IPS-18c (cell line): ENCODE measurements at regions not wholly inside any gene's neighbourhood (a gene's known extent, or its start where the extent isn't known, plus 50 kb on each side); places are given as distances from the start of the nearest gene placed in this dataset.

ENCODE experiments used
- H3K4me3 ChIP-seq: 2 replicates; pipeline ENCODE4 v1.7.0; 2013; ENCODE audit warnings: low read depth, mild to moderate bottlenecking, low read length, moderate library complexity; ENCODE audit not compliant: insufficient read depth
- H3K9me3 ChIP-seq: one replicate; pipeline ENCODE4 v1.6.1; 2013; ENCODE audit warnings: mild to moderate bottlenecking, low read length, moderate library complexity; ENCODE audit not compliant: control insufficient read depth, insufficient read depth

DNA sequence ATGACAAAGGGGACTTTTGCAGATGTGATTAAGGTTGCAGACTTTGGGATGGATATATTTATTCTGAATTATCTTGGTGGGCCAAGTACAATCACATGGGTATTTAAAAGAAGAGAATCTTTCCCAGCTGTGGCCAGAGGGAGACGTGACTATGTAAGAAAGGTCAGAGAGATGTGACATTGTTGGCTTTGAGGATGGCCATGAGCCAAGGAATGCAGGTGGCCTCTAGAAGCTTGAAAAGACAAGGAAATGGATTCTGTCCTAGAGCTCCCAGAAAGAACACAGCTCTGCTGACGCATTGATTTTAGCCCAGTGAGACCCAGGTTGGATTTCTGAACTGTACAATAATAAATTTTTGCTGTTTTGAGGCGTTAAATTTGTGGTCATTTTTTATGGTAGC, 616.0 kb upstream of the TBL1XR1 start:
- H3K4me3 ChIP-seq, result no peak overlapping the region

DNA sequence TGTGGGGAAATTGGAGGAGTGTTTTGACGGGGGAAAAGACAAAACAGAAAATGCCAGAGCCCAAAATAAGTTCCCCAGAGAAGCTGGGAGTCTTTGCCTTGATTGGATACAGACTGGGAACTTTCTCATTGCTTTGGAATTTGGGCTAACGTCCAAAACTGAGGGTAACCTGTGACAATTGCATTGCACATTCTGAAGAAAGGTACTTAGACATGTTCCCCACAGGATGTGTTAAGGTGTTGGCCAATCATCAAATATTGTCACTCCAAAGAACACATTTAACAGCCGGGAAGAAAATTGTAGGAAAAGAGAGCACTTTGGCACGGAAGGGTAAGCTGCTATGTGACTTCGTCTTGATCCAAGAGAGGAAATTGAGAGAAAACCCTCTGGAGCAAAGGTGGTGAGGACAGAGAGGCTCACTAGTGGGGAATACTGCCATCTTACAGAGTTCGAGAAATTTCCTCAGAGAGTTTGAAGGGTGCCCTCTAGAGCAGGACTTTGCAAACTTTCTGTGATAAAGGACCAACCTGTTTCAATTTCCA, 619.5 kb upstream of the TBL1XR1 start:
- Histone ChIP-seq H3K9me3 (no peaks in the 10 kb centered on the region), H3K4me3 (no peak overlapping the region)

More for the DNA sequence above, 616.0 kb upstream of the TBL1XR1 start:
- H3K9me3 ChIP-seq, result no peaks in the 10 kb centered on the region

DNA sequence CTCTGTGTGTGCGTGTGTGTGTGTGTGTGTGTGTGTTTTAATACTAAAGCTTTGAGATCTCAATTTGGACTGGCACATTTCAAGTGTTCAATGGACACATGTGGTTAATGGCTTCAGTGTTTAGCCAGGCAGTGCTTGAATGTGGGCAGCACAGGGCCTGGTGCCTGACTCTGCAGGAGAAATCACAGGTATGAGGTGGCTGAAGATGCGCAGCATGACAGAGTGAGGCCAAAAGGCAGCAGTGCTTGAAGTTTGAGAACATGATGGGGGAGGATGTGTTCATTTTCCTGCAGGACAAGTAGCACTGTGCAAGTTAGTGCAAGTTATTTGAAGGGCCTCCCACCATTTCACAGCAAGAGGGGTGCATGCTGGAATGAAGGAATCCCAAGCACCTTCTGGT, 620.5 kb upstream of the TBL1XR1 start:
- Histone ChIP-seq H3K4me3 (no peak overlapping the region), H3K9me3 (no peaks in the 10 kb centered on the region)

DNA sequence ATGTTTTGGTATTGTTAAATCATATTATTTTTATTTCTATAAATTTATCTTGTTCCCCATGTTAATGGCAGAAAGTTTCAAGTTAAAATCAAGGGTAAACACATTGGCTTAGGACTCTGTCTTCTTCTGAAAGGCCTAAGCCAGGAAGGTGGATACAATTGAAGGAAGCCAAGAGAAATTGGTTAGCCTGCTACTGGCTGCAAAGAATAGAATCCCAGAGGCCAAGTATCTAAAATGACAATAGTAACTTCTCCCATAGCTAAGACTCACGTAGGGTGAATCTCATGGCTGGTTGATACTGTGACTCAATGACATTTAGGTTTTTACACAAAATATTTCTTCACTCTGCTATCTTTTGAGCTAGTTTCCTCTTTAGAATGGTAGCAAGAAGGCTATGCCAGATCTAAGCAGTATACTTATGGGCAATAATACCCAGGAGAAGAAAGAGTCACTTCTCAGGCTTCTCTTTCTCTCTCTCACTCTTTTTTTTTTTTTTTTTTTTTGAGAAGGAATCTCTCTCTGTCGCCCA, 621.5 kb upstream of the TBL1XR1 start:
- H3K4me3 ChIP-seq, result no peak overlapping the region
- no peaks in the 10 kb centered on the region for H3K9me3 ChIP-seq

DNA sequence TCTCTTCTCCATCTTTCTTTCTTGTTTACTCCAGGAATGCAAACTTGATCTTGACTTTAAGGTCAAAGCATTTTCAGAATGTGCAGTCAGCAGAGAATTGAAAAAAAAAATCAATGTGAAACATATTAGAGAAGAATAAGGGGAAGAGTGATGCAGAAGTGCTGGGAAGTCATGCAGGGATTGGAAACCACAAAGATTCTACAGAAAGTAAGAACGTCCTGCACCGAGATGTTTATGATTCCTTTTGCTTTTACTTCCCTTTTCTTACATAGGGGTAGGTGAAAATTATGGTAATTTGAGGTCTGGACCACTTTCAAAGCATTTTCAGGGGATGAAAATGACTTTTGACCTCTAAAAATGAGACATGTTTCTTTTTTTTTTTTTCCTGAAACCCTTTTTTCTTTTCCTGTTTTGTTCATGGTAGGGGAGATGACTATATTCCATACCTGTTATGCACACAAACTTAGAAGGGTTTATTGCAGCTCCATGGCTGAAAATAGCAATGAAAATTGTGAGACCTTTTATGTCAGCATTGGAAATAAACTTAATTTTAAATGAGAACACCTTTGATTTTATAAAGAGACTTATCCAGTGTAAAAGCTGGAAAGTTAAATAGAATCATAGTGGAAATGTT, 623.5 kb upstream of the TBL1XR1 start:
- H3K4me3 ChIP-seq, result no peak overlapping the region
- H3K9me3 ChIP-seq, result no peaks in the 10 kb centered on the region

DNA sequence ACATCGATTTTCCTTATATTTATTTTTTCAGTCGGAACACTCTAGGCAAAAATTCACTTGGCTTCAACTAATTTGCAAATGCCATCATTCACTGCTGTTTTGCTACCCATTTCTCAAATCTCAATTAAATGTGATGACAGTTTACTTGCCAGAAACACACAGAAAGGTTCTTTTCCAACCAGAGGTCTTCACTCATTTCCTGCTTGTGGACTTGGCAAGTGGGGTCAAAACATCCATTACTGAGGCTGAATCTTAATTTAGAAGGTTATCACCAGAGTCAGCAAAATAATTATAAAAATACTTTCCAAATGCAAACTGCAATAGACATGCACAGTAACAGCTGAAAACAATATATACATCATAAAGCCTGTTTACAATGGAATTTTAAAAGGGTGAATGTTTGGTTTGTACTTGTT, 625.4 kb upstream of the TBL1XR1 start:
- H3K4me3 ChIP-seq, result no peak overlapping the region
- no peaks in the 10 kb centered on the region for H3K9me3 ChIP-seq

DNA sequence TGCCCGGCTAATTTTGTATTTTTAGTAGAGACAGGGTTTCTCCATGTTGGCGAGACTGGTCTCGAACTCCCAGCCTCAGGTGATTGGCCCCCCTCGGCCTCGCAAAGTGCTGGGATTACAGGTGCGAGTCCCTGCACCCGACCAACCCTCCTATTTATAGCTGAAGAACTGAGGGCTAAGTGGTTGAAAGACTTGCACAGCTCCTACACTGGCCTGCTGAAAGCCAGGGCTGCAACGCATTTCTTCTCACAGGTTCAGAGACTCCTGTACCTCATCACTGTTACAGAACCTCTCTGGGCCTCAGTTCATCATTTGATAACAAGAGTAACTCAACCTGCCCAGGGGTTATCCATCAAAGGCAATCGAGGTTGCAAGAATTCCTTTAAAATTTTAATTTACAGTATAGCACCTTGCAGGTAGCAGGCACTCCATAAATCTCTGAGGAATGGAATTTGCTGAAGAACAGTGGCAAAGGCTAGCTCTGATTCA, 626.5 kb upstream of the TBL1XR1 start:
- Histone ChIP-seq H3K9me3 (no peaks in the 10 kb centered on the region), H3K4me3 (no peak overlapping the region)

DNA sequence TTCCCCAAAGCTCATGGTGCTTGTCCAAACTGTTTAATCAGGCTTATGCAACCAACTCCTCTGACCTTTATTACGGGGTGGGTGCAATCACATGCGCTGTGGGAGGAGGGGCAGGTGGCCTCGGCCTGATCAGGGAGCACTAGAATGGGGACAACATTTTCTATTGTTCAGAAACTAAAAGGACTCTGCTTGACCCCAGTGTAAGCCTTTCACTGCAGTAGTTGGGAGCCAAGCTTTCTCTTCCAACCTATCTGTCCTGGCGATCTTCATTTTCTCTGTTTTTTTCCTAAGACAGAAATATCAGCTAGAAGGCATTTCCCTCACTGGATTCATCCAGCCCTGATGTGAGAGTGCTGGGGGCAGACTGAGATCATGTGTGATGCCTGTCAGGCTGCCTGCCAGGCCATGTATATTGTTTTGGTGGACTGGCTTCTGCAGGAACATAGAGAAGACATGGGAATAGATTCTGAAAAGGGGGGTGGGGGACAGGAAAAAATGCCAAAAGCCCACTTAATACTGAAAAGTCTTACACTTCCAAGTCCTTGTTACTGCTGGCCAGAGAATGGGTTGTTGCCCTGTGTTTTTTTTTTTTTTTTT, 627.0 kb upstream of the TBL1XR1 start:
- H3K9me3 ChIP-seq, result no peaks in the 10 kb centered on the region
- no peak overlapping the region for H3K4me3 ChIP-seq

DNA sequence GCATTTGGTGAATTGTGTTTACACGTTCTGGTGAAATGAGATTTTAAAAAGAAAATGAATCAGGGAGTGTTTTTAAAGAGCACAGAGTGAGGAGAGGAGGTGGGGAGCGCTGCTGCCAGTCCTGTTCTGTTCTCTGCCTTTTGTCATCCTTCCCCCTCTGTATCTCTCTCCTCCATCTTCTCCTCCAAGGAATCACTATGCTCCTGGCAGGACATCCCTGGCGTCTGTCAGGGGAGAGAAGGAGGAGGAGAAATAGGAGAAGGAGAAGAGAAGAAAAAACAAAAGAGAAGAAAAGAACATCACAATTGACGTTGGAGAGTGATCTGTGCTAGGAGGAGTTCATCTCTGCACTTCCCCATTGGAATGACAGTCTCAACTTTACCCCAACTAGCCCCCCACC, 627.6 kb upstream of the TBL1XR1 start:
- no peak overlapping the region for H3K4me3 ChIP-seq
- H3K9me3 ChIP-seq, result no peaks in the 10 kb centered on the region

DNA sequence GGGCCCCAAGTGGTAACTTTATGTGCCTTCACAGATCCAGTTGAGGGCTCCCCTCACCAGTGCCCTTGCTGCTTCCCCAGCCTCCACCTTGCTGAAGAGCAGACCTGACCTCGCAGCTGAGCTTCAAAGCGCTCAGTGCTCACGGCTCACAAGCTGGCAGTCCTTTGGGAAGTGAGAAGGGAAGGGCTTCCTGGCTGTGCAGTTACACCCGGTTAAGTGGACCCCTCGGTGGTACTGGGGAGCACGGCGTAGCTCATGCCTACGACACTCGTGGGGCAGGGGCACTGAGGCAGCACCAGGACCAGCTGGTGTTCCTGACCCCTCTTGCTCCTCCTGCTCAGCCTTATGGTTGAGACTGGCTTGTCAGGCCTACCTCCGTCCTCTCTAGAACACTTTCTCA, 629.0 kb upstream of the TBL1XR1 start:
- Histone ChIP-seq H3K4me3 (no peak overlapping the region), H3K9me3 (no peaks in the 10 kb centered on the region)

DNA sequence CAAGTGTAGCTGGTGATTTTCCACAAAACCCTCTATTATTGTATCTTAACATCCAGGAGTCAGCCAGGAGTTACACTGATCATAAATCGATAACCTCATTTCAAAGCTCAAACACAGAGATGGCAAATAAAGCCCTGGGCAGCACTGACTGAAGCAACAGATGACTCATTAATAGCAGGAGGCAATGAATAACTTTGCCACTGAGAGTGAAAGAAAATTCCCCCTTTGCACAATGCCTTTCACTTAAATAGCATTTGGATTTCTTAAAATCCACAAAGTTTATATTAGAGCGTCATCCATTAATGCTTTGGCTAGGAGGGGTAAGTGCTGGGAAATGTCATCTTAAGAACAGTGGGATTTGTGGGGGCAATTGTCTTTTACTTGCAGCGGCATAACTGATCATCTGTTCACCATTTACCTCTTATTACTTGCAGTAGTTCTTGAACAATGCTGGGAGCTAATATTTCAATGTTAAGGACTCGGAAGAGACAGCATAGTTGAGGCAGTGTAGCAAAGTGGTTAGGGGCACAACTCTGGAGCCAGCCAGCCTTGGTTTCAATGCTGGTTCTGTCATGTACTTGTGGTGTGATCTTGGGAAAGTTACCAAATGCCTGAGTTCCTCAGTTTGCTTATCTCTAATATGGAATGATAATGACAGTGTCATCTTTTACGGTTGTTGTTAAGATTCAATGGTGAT, 630.4 kb upstream of the TBL1XR1 start:
- H3K4me3 ChIP-seq, result no peak overlapping the region

DNA sequence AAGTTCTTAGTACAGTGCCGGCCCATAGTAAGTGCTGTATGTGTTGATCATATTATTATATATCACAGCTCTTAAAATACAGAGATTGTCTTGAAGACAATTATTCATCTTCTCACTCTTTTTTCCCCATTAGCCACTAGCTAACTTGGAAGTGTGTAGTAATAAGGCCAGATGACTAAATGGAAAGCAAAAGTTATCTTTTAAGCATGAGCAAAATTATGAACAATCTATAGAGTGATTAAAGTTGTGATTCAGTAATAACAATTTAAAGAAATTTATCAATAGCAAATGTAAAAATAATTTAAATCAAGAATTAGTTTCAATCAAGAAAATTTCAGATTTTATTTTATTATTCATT, 630.9 kb upstream of the TBL1XR1 start:
- Histone ChIP-seq H3K4me3 (no peak overlapping the region), H3K9me3 (no peaks in the 10 kb centered on the region)

More for the DNA sequence above, 630.4 kb upstream of the TBL1XR1 start:
- H3K9me3 ChIP-seq, result no peaks in the 10 kb centered on the region

DNA sequence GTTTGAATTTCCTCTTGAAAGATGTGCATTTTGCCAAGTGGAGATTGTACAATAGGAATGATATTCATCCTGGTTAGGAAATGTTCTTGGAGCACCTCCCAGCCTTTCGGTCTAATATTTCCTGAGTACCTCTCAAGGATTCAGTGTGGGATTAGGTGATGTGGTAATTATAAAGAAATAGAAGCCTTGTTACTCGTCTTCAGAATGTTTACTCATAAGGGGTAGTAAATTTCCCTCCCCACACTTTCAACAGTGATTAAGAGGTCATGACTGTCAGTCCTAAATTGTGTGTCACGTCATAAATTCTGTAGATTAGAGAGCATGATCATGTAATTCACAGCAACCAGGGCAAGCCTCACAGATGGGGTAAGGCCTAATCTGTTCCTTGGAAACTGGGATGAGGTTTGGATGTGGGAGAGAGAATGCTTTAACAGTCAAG, 633.1 kb upstream of the TBL1XR1 start:
- no peaks in the 10 kb centered on the region for H3K9me3 ChIP-seq
- H3K4me3 ChIP-seq, result no peak overlapping the region

DNA sequence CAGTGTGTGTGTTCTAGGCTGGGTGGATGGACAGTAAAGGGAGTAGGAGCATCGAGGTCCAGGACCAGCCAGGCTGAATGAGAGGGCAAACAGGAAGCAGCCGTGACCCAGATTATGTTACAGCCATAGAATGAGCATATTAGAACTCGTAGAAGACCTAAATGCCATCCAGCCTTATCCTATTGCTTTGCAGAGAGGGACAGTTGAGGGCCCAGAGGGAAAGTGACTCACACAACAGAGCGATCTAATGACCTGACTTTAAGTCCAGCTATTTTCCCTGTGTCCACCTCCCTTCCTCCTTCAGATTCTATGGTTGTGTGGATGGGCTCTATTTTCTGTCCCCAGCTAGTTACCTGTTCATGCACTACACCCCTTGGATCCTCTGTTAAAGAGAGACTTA, 634.1 kb upstream of the TBL1XR1 start:
- no peak overlapping the region for H3K4me3 ChIP-seq

DNA sequence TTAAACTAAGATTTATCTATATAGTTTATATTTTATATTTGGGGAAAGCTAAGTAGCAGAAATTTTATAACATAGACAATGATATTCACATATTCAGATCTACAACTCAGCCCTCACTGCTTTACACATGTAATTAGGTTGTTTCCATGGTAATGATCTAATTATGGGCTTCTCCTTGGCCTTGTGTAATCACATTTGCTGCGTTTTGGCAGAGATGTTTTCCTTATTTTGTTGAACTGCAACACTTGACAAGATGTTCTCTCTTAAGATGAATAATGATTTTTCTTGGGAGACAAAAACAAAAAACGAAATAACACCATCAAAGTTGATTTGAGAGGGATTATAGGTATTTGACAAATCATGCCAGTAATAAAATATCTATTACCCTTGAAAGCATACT, 635.6 kb upstream of the TBL1XR1 start:
- H3K9me3 ChIP-seq, result no peaks in the 10 kb centered on the region
- H3K4me3 ChIP-seq, result no peak overlapping the region

More for the DNA sequence above, 634.1 kb upstream of the TBL1XR1 start:
- H3K9me3 ChIP-seq, result no peaks in the 10 kb centered on the region

DNA sequence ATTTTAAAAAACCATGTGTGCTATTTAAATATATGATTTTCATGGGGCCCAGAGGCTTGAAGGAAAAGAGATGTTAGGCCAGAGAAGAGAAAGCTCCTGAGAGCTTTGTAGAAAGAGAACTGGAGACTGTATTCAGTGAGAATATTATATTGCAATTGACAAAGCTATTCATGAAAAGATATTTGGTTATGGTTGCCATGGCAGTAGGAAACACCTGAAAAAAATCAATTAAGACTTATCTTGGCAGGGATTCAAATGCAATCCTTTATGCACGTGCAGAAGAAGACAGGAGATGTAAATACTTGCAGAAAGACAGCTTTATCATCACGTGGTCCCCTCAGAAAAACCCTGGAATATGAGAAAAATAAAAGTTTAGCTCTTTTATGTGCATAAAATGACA, 636.0 kb upstream of the TBL1XR1 start:
- H3K9me3 ChIP-seq, result no peaks in the 10 kb centered on the region
- H3K4me3 ChIP-seq, result no peak overlapping the region

DNA sequence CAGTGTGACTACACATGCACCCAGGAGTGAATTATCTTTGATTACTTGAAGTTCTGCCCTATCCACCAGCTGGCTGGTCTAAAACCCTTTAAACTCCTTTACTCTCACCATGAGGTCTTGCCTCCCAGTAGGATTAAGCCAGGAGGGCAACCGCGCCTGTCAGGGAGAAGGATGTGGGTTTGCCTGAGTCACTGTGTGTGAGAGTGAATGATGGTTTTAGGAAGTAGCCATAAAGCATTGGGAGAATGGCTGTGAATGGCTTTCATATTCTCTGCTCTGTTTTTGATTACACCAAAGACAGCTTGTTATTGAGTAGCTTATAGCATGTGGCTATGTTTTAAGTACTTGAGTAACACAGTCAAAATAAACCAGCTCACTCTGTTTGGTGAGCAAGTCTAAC, 637.7 kb upstream of the TBL1XR1 start:
- Histone ChIP-seq H3K9me3 (no peaks in the 10 kb centered on the region), H3K4me3 (no peak overlapping the region)

DNA sequence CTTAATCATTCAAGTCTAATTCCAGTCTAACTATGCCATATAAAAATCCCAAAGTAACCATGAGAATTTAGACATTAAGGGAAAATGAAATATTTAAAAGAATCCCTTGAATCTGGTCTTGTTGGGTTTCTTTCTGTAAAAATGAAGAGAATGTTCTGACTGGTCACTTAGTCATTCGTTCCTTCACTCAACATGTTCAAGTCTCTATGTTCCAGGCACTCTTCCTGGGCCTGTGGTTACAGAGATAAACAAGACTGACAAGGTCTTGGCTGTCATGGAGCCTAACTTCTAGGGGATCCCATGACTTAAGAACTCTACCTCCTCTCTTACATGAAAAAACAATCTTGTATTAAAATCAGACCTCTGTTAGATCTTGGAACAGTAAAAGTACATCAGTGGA, 638.6 kb upstream of the TBL1XR1 start:
- Histone ChIP-seq H3K9me3 (no peaks in the 10 kb centered on the region), H3K4me3 (no peak overlapping the region)
